ENCODE measurements at regions not wholly inside any gene's neighbourhood (a gene's known extent, or its start where the extent isn't known, plus 50 kb on each side); places are given as distances from the start of the nearest gene placed in this dataset.
A peak's percentile ranks its signal among the peaks of the same experiment; 100 is the strongest.

DNA sequence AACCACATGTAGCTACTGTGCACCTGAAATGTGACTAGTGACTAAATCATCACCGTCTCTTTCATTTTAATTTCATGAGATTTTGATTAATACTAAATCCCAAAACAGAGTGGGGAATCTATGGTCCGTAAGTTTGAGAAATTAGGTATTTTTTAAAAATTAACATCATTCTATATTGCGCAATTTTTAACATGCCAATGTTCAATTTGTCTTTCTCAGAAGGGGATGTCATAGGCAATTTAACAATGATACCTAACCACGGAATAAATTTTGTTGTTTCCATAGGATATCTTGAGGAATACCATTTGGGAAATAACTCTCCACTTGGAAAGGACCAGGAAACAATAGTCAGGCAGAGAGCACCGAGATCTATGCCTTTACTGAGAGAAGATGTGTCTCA is 267.7 kb downstream of the FAM76B start:
- no peak overlapping the region for H3K9ac ChIP-seq (ENCODE audit: low read length)
- H3K4me1 ChIP-seq (ENCODE audit: insufficient read depth, low read length), result no peaks in the 10 kb centered on the region
- no peak overlapping the region for H3K4me3 ChIP-seq (ENCODE audit: low read depth in 1 of 2, low read length in 2 of 2)
- H3K27me3 ChIP-seq (ENCODE audit: control insufficient read depth in 1 of 2, insufficient read depth in 2 of 2, low read length in 2 of 2), result no peaks in the 10 kb centered on the region
- no peaks in the 10 kb centered on the region for H3K36me3 ChIP-seq (ENCODE audit: insufficient read depth, low read length)
- no peak overlapping the region for H3K27ac ChIP-seq (ENCODE audit: low read depth, low read length)
- H3K9me3 ChIP-seq (ENCODE audit: low read length), result no peaks in the 10 kb centered on the region

DNA sequence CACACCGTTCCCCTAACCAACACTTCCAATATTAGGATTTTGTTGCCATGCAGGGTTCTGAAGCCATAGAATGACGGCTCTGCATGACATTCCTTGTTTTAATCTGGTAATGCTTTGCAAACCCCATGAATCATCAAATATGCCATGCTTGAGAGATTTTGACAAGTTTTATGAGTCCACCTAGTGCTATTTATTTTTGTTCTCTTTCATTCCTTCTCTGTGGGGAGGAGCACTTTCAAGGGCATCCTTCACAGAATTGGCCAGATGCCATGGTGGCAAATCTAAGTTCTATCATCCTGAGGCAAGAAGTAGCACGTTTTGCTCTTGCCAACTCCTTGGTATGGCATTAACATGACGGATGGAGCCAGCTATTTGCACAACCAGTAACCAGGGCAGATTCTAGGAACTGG is 268.4 kb downstream of the FAM76B start:
- Histone ChIP-seq H3K9me3 (ENCODE audit: low read length) (no peaks in the 10 kb centered on the region), H3K4me3 (ENCODE audit: low read depth in 1 of 2, low read length in 2 of 2) (no peak overlapping the region), H3K9ac (ENCODE audit: low read length) (no peak overlapping the region), H3K27ac (ENCODE audit: low read depth, low read length) (no peak overlapping the region), H3K27me3 (ENCODE audit: control insufficient read depth in 1 of 2, insufficient read depth in 2 of 2, low read length in 2 of 2) (no peaks in the 10 kb centered on the region), H3K36me3 (ENCODE audit: insufficient read depth, low read length) (no peaks in the 10 kb centered on the region), H3K4me1 (ENCODE audit: insufficient read depth, low read length) (no peaks in the 10 kb centered on the region)

- Histone ChIP-seq H3K9me3 (ENCODE audit: low read length) (no peaks in the 10 kb centered on the region), H3K4me3 (ENCODE audit: low read depth in 1 of 2, low read length in 2 of 2) (no peak overlapping the region), H3K27me3 (ENCODE audit: control insufficient read depth in 1 of 2, insufficient read depth in 2 of 2, low read length in 2 of 2) (no peaks in the 10 kb centered on the region), H3K27ac (ENCODE audit: low read depth, low read length) (no peak overlapping the region), H3K9ac (ENCODE audit: low read length) (no peak overlapping the region), H3K4me1 (ENCODE audit: insufficient read depth, low read length) (no peaks in the 10 kb centered on the region), H3K36me3 (ENCODE audit: insufficient read depth, low read length) (no peaks in the 10 kb centered on the region)
Measured at GRCh38 chr11:95520369-95521132, 269.0 kb downstream of the FAM76B start.

GRCh38 chr11:95519912-95520311 is 269.7 kb downstream of the FAM76B start:
- H3K4me1 ChIP-seq (ENCODE audit: insufficient read depth, low read length), result peaks cover 1% of the 10 kb centered on the region
- no peak overlapping the region for H3K9ac ChIP-seq (ENCODE audit: low read length)
- no peak overlapping the region for H3K27ac ChIP-seq (ENCODE audit: low read depth, low read length)
- H3K9me3 ChIP-seq (ENCODE audit: low read length), result no peaks in the 10 kb centered on the region
- H3K4me3 ChIP-seq (ENCODE audit: low read depth in 1 of 2, low read length in 2 of 2), result no peak overlapping the region
- no peaks in the 10 kb centered on the region for H3K36me3 ChIP-seq (ENCODE audit: insufficient read depth, low read length)
- no peaks in the 10 kb centered on the region for H3K27me3 ChIP-seq (ENCODE audit: control insufficient read depth in 1 of 2, insufficient read depth in 2 of 2, low read length in 2 of 2)

- Histone ChIP-seq H3K36me3 (ENCODE audit: insufficient read depth, low read length) (no peaks in the 10 kb centered on the region), H3K27ac (ENCODE audit: low read depth, low read length) (no peak overlapping the region), H3K9ac (ENCODE audit: low read length) (no peak overlapping the region), H3K4me3 (ENCODE audit: low read depth in 1 of 2, low read length in 2 of 2) (no peak overlapping the region), H3K4me1 (ENCODE audit: insufficient read depth, low read length) (peaks cover 18% of the 10 kb centered on the region), H3K9me3 (ENCODE audit: low read length) (no peaks in the 10 kb centered on the region), H3K27me3 (ENCODE audit: control insufficient read depth in 1 of 2, insufficient read depth in 2 of 2, low read length in 2 of 2) (no peaks in the 10 kb centered on the region)
Measured at GRCh38 chr11:95517453-95517852, 272.1 kb downstream of the FAM76B start.

GRCh38 chr11:95516786-95517185 is 272.8 kb downstream of the FAM76B start:
- Histone ChIP-seq H3K9ac (ENCODE audit: low read length) (no peak overlapping the region), H3K9me3 (ENCODE audit: low read length) (no peaks in the 10 kb centered on the region), H3K4me1 (ENCODE audit: insufficient read depth, low read length) (peaks cover 23% of the 10 kb centered on the region), H3K36me3 (ENCODE audit: insufficient read depth, low read length) (no peaks in the 10 kb centered on the region), H3K27ac (ENCODE audit: low read depth, low read length) (no peak overlapping the region), H3K27me3 (ENCODE audit: control insufficient read depth in 1 of 2, insufficient read depth in 2 of 2, low read length in 2 of 2) (no peaks in the 10 kb centered on the region), H3K4me3 (ENCODE audit: low read depth in 1 of 2, low read length in 2 of 2) (no peak overlapping the region)

- no peak overlapping the region for H3K9ac ChIP-seq (ENCODE audit: low read length)
- peaks cover 23% of the 10 kb centered on the region for H3K4me1 ChIP-seq (ENCODE audit: insufficient read depth, low read length)
- H3K4me3 ChIP-seq (ENCODE audit: low read depth in 1 of 2, low read length in 2 of 2), result no peak overlapping the region
- no peaks in the 10 kb centered on the region for H3K36me3 ChIP-seq (ENCODE audit: insufficient read depth, low read length)
- H3K9me3 ChIP-seq (ENCODE audit: low read length), result no peaks in the 10 kb centered on the region
- no peaks in the 10 kb centered on the region for H3K27me3 ChIP-seq (ENCODE audit: control insufficient read depth in 1 of 2, insufficient read depth in 2 of 2, low read length in 2 of 2)
- no peak overlapping the region for H3K27ac ChIP-seq (ENCODE audit: low read depth, low read length)
Measured at GRCh38 chr11:95516175-95516574, 273.4 kb downstream of the FAM76B start.

DNA sequence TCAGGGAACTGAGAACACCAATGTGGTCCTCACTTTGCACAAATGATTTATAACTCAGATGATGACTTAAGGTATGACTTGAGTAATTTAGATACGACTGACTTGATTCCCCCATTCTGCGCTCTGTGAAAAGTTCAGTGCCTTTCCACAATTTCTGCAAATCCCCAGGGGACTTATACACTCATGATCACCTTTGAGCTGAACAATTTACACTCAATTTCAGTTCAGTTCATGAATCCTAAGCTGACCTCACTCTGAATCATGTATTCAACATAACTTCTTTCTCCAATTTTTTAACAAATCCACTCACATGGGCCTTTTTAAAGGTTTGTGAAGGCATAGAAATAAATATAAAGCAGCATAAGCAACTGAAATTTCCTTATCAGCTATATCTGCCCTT is 274.2 kb downstream of the FAM76B start:
- H3K9me3 ChIP-seq (ENCODE audit: low read length), result no peaks in the 10 kb centered on the region
- H3K27ac ChIP-seq (ENCODE audit: low read depth, low read length), result no peak overlapping the region
- no peaks in the 10 kb centered on the region for H3K27me3 ChIP-seq (ENCODE audit: control insufficient read depth in 1 of 2, insufficient read depth in 2 of 2, low read length in 2 of 2)

DNA sequence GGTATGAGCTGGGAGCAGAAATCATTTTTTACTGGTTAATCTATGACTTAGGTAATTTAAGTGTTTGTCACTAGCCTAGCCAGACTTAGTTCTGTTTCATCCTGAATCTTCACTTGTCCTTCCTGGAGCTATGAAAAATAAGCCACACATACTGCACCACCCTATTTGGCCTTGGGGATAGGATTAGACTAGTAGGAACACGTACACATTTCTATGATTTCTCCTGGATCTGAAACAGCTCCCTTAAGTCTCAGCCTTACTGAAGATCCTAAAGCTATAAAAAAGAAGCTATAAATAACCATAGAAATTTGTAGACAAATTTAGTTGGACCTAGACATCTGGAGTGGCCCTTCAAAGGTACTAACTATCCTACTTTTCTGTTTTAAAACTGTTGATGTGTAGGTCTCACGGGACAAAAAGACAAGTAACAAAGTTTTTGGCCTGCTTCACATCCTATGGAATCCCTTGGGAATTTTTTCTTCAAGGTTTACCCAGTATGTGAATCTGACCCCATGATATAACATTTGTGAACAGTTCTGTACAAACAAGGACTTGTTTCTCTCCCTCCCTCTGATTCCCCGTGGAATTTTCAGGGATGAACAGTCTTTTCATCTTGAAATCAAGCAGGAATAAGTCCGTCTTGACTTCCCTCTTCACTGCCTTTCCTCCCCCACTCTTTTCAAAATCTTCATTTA is 275.0 kb downstream of the FAM76B start:
- Histone ChIP-seq H3K9me3 (ENCODE audit: low read length) (no peaks in the 10 kb centered on the region), H3K4me3 (ENCODE audit: low read depth in 1 of 2, low read length in 2 of 2) (no peak overlapping the region), H3K27ac (ENCODE audit: low read depth, low read length) (no peak overlapping the region), H3K4me1 (ENCODE audit: insufficient read depth, low read length) (peaks cover 23% of the 10 kb centered on the region), H3K36me3 (ENCODE audit: insufficient read depth, low read length) (no peaks in the 10 kb centered on the region), H3K27me3 (ENCODE audit: control insufficient read depth in 1 of 2, insufficient read depth in 2 of 2, low read length in 2 of 2) (no peaks in the 10 kb centered on the region), H3K9ac (ENCODE audit: low read length) (no peak overlapping the region)

More for the DNA sequence above, 274.2 kb downstream of the FAM76B start:
- no peak overlapping the region for H3K9ac ChIP-seq (ENCODE audit: low read length)
- no peaks in the 10 kb centered on the region for H3K36me3 ChIP-seq (ENCODE audit: insufficient read depth, low read length)
- H3K4me3 ChIP-seq (ENCODE audit: low read depth in 1 of 2, low read length in 2 of 2), result no peak overlapping the region
- H3K4me1 ChIP-seq (ENCODE audit: insufficient read depth, low read length), result peaks cover 23% of the 10 kb centered on the region

DNA sequence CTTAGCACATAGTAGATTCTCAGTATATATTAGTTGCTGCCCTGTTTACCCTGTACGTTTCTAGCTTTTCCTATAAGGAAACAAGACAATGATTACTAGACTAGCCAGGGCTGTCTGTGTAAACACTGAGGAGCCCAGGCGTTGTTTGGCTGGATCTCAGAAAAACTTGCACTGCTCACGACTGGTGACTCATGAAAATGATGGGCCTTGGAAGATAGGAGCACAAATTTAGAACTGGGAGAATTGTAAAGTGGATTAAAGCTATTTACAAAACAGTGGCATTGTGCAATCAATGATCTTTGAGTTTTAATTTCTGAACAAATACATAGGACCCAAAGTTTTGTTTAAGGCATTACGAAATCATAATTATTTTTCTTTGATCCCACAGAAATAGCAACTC is 276.9 kb downstream of the FAM76B start:
- Histone ChIP-seq H3K4me1 (ENCODE audit: insufficient read depth, low read length) (peaks cover 23% of the 10 kb centered on the region), H3K4me3 (ENCODE audit: low read depth in 1 of 2, low read length in 2 of 2) (no peak overlapping the region), H3K9ac (ENCODE audit: low read length) (no peak overlapping the region), H3K9me3 (ENCODE audit: low read length) (no peaks in the 10 kb centered on the region), H3K36me3 (ENCODE audit: insufficient read depth, low read length) (no peaks in the 10 kb centered on the region), H3K27ac (ENCODE audit: low read depth, low read length) (peak overlapping the region; percentile 2), H3K27me3 (ENCODE audit: control insufficient read depth in 1 of 2, insufficient read depth in 2 of 2, low read length in 2 of 2) (no peaks in the 10 kb centered on the region)

DNA sequence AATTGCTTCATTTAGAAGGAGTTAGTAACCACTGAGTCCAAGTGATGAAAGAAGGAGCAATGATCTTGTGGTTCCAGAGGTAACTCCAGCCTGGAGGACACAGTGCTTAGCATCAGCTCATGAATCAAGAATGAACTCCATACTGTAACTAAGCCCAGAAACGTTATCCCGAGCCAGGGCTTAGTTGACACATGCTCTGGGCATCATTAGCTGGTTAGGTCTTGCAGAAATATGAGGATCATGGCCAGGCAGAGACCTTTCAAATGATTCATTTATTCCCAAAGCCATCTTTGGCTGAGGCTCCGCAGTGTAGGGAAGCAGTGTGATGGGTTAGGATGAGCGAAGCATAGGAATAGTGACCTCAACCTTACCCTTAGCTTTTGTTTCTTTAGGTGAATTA is 277.4 kb downstream of the FAM76B start:
- Histone ChIP-seq H3K27me3 (ENCODE audit: control insufficient read depth in 1 of 2, insufficient read depth in 2 of 2, low read length in 2 of 2) (no peaks in the 10 kb centered on the region), H3K36me3 (ENCODE audit: insufficient read depth, low read length) (no peaks in the 10 kb centered on the region), H3K9ac (ENCODE audit: low read length) (no peak overlapping the region), H3K4me1 (ENCODE audit: insufficient read depth, low read length) (peaks cover 23% of the 10 kb centered on the region), H3K27ac (ENCODE audit: low read depth, low read length) (peak overlapping the region; percentile 2), H3K4me3 (ENCODE audit: low read depth in 1 of 2, low read length in 2 of 2) (no peak overlapping the region), H3K9me3 (ENCODE audit: low read length) (no peaks in the 10 kb centered on the region)

Data from muscle layer of colon (tissue), 2 donors.